Neural progenitor cell (in vitro differentiated cells): ENCODE measurements at regions not wholly inside any gene's neighbourhood (a gene's known extent, or its start where the extent isn't known, plus 50 kb on each side); places are given as distances from the start of the nearest gene placed in this dataset.

Experiments used
- CTCF ChIP-seq: fragments of 200-600 bp; sonication (generic); IDR thresholded peaks from 2 replicates; pipeline ENCODE4 v1.5.1; 2017; ENCODE audit warnings: antibody characterized with exemption, mild to moderate bottlenecking
- EZH2 ChIP-seq: fragments of 200-600 bp; sonication (generic); IDR thresholded peaks from 2 replicates; pipeline ENCODE4 v1.6.1; 2017; ENCODE audit warnings: antibody characterized with exemption, mild to moderate bottlenecking, moderate library complexity
- EZH2phosphoT487 ChIP-seq: fragments of 200-600 bp; sonication (generic); IDR thresholded peaks from 2 replicates; pipeline ENCODE4 v1.6.1; 2017; ENCODE audit warnings: antibody characterized with exemption

GRCh38 chr13:80199585-80200292 is 141.2 kb downstream of the SPRY2 start:
- TF ChIP-seq EZH2 (no peak), EZH2phosphoT487 (no peak), CTCF (no peak)
